GM12865 (cell line): ENCODE measurements at regions not wholly inside any gene's neighbourhood (a gene's known extent, or its start where the extent isn't known, plus 50 kb on each side); places are given as distances from the start of the nearest gene placed in this dataset.
A peak's percentile ranks its signal among the peaks of the same experiment; 100 is the strongest.

Source experiments
- DNase-seq: peaks from one replicate; pipeline ENCODE4 v3.0.0; 2010; ENCODE audit warnings: low read depth
- H3K4me3 ChIP-seq: 2 replicates; pipeline ENCODE4 v1.5.1; 2011; ENCODE audit warnings: mild to moderate bottlenecking, low read depth, low read length, control low read depth
- TF ChIP-seq, protein P1 (sequence below): IDR thresholded peaks from 2 replicates; pipeline ENCODE4 v1.5.1; 2011; ENCODE audit warnings: low read length, control low read depth, low read depth, inconsistent platforms; ENCODE audit not compliant: insufficient read depth; ENCODE audit errors: missing control alignments

DNA sequence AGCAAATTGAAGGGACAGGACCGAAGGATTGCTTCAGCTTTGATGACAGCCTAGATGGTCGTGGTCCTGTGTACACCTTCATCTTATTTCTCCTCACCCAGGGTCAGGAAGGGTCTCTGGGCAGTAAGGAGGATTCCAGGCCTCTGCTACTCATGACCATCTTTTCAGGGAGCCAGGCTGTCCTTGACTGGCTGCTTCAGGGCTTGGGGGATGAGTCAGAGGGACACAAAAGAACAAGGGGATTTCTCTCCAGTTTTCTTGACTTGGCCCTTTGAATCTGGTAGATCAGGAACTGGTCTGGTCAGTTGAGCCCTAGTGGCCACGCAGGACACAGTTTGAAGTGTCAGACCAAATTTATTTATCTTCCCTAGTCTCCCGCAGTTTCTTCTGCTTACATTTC is 402.1 kb upstream of the CHD6 start:
- DNase-seq: no peak
- TF ChIP-seq, protein P1, sequence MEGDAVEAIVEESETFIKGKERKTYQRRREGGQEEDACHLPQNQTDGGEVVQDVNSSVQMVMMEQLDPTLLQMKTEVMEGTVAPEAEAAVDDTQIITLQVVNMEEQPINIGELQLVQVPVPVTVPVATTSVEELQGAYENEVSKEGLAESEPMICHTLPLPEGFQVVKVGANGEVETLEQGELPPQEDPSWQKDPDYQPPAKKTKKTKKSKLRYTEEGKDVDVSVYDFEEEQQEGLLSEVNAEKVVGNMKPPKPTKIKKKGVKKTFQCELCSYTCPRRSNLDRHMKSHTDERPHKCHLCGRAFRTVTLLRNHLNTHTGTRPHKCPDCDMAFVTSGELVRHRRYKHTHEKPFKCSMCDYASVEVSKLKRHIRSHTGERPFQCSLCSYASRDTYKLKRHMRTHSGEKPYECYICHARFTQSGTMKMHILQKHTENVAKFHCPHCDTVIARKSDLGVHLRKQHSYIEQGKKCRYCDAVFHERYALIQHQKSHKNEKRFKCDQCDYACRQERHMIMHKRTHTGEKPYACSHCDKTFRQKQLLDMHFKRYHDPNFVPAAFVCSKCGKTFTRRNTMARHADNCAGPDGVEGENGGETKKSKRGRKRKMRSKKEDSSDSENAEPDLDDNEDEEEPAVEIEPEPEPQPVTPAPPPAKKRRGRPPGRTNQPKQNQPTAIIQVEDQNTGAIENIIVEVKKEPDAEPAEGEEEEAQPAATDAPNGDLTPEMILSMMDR: no peak
- H3K4me3 ChIP-seq: no peak overlapping the region

DNA sequence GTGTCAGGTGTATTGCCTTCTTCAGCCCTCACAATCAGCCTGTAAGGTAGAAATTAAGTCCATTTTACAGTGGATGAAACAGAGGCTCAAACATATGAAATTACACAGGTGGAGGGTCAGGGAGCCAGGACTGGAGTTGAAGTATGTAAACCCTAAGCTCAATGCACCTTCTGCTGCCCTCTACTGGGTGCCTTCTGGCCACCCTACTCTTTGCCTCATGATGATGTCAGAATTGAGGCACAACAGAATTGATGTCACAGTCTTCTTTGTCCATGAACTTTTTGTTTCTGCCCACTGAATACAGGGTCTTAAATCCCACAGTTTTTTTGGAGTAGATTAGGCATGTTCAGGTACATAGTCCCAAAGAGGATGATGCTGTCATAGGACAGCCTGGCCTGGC is 400.8 kb upstream of the CHD6 start:
- H3K4me3 ChIP-seq: no peak overlapping the region
- peak; percentile 12 for DNase-seq
- TF ChIP-seq, protein P1: peak; percentile 33

DNA sequence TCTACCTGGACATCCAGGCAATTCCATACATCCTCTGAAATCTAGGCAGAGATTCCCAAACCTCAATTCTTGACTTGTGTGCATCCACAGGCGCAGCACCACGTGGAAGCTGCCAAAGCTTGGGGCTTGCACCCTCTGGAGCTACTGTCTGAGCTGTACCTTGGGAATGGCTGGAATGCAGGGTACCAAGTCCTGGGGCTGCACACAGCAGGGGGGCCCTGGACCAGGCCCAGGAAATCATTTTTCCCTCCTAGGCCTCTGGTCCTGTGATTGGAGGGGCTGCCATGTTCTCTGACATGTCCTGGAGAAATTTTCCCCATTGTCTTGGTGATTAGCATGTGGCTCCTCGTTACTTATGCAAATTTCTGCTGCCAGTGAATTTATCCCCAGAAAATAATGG is 391.9 kb upstream of the CHD6 start:
- no peak overlapping the region for H3K4me3 ChIP-seq
- TF ChIP-seq, protein P1: no peak
- no peak for DNase-seq

DNA sequence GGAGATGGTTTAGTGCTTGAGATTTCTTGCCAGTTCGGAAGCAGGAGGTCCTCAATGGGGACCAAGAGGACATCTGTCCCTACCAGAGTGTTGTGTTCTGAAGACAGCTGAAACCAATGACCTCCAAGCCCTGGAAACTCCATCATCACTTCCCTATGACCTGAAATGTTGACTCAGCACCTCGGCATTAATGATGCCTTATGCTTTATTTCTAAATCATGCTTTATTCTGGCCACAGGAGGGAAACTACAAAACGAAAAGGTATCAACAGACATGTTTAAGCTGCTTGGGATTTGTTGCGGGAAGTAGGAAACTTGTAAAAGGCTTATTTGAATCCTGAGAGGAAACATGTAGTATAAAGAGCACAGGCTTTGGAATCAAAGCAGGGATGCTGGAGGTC is 389.1 kb upstream of the CHD6 start:
- TF ChIP-seq, protein P1: no peak
- no peak for DNase-seq
- H3K4me3 ChIP-seq: no peak overlapping the region

DNA sequence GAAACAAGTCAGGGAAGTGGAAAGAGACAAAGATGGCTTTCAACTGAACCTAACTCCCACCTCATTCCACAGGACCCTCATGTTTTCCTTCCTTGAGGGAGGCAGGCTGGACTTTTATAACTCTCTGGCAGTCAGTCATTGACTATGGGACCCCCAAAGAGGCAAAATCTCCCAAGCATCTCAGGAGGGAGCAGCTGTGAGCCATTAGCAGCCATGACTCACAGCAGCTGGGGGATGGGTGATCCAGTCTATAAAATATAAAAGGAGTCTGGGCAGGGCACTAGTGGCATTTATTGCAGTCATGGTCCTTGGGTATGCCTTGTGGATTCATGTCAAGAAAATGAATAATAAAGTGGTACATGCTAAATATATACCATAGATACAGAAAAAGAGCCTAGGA is 387.0 kb upstream of the CHD6 start:
- DNase-seq: no peak
- TF ChIP-seq, protein P1: no peak
- H3K4me3 ChIP-seq: no peak overlapping the region

DNA sequence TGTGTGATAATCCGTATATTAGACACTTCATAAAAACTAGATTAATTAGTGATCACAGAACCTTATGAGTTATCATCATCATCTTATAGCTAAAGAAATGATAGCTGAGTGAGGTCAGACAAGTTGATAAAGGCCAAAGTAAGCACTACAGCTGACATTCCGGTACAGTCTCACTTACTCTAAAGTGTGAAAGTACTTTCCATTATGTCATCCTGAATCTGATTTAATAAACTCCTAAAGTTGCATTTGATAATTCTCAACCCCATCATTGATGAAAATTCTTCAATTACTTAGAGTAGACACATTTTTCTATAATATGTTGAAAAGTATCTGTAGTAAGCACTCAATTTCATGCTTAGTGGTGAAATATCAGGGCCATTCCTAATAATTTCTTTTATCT is 385.2 kb upstream of the CHD6 start:
- TF ChIP-seq, protein P1: no peak
- H3K4me3 ChIP-seq: no peak overlapping the region
- DNase-seq: no peak

DNA sequence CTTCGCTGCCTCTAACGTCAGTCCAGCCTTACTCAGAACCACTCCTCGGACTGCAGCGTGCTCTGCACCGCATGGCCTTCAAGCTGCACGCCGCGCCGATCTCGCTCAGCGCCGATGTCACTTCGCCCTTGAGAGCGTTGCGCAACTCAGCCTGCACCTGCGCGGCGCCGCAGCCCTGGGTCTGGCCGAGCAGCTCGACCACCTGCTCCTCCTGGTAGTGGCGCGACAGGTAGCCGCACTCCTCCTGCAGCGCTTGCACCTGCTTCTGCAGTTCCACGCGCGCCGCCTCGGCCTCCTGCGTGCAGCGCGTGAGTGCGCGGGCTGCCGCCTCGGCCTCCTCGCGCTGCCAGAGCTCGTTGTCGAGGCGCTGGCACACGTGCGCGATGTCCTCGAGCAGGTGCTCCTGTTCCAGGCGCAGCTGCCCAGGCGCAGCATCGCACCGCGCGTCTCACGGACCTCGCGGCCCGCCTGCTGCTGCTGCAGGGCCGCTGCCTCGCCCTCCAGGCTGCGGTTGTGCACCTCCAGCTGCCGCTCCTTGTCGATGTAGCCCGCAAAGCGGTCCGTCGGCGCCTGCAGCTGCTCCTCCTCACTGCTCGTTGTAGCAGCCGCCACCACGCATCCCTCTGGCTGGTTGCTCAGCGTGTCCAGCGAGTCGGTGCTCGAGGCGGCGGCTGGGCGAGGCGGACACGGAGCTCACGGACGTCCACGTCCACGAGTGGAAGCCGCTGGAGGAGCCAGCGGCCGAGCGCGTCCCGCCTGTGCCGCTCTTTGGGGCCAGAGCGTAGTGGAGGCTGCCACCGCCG is 380.6 kb upstream of the CHD6 start:
- H3K4me3 ChIP-seq: no peak overlapping the region
- no peak for DNase-seq
- TF ChIP-seq, protein P1: no peak
